GM19043 (cell line): ENCODE measurements at regions not wholly inside any gene's neighbourhood (a gene's known extent, or its start where the extent isn't known, plus 50 kb on each side); places are given as distances from the start of the nearest gene placed in this dataset.

Experiments used
- ATAC-seq: cut with Tn5 transposase; IDR thresholded peaks from one replicate; pipeline ENCODE4 v1.9.1; 2021; ENCODE audit warnings: low read depth; ENCODE audit not compliant: unreplicated experiment

DNA sequence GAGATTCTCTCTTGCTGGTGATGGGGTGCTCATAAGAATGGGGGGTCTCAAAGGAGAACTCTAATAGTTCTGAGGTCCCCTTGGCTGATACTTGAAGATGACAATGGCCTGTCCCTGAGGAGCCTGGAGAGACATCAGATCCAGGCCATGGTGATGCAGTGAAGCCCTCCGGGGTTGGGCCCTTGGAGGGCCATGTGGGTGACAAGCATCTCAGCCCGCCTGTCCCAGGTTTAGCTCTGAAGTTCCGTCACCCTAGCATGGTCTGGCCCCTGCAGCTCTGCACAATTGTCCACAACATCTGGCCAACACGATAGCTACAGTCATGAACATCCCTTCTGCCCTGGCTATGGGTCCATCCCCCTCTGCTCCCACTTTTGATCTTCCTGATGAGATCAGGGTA is 202.8 kb upstream of the HS6ST1 start:
- no peak for ATAC-seq

DNA sequence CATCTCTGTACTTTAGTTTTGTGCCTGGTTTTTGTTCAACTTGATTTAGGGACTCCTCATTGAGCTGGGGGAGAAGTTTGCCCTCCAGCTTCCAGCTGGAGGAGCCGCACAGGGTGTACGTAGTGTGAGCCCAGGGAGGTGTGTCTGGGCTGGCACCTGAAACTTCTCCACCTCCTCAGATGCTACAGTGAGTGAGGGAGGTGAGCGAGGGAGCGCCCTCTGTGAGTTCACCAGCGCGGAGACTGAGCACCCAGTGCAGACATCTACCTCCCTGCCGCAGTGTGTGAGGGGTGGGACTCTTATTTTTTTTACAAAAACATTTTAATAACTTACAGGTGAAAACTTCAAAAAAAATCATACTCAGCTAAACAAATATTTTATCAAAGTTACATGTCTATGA is 204.2 kb upstream of the HS6ST1 start:
- ATAC-seq = no peak

DNA sequence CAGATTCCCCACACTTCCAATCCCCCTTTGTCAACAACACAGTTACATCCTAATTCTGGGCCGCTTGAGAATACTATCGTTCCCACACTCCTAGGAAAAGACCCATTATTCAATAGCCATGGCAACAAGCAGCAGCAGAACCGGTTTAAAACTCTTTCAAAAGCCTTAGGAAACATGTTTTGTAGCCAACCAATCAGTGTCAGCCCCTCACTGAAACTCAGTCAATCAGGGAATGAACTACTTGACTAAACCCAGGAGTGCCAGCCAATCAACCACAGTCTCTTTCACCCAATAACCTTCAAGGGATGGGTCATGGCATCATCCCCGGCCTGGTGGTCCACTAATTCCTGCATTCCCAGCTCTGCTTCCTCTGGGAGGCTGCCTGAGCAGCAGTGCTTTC is 204.8 kb upstream of the HS6ST1 start:
- ATAC-seq = no peak

DNA sequence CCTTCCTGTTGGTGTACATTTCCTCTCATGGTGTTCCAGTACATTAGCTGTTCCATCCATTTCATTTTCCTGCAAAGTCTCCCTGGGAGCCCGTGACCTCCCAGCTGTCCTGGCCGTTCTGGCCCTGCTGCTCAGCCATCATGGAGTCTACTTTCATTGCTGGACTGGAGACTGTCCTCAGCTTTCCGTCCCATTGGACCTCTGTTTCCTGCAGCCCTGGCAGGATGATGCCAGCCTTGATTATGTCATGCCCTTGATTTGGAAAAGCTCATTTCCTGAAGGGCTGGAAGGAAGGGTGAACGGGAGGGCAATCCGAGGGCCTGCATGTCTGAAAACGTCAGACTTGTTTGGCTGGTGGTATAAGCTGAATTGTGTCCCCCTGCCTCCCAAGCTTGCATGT is 205.5 kb upstream of the HS6ST1 start:
- no peak for ATAC-seq

DNA sequence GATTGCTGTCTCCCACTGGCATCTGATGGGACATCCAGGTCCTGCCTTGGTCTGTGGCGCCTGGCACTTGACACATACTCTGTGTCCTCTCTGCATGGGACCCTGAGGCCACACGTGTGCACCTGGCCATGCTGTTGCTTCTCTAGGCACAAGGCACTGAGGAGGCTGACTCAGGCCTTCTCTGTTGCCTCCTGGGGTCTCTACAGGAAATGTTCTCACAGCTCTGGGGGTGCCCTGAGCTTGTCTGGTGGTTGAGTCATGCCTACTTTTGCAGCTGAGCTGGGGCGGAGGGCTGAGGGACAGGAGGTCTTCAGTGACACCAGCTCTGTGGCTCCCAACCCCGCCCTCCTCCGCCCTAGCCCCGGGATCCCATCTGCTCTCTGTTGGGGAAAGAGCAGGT is 207.0 kb upstream of the HS6ST1 start:
- ATAC-seq = no peak

DNA sequence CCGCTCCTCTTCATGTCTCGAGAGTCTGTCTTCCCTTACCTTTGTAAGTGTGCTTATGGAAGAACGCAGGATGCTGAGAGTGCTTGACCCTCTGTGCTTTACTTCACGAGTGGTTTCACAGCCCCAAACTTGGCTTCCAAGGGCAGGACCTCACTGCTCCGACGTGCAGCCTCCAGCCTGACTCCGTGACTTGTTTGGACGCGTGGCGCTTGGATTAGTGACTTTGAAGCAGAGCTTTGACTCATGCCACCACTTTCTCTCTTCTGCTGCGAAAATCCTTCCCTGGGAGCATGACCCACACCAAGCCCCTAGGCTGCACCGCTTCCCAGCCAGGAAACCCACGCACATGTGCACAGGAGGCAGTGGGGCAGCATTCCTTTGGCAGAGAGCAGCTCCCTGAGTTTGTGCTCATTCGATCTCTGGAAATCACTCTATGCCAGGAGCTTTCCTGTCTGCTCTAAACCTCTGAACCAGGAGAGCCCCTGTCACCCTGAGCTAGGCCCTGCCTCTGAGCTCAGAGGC is 207.8 kb upstream of the HS6ST1 start:
- no peak for ATAC-seq

DNA sequence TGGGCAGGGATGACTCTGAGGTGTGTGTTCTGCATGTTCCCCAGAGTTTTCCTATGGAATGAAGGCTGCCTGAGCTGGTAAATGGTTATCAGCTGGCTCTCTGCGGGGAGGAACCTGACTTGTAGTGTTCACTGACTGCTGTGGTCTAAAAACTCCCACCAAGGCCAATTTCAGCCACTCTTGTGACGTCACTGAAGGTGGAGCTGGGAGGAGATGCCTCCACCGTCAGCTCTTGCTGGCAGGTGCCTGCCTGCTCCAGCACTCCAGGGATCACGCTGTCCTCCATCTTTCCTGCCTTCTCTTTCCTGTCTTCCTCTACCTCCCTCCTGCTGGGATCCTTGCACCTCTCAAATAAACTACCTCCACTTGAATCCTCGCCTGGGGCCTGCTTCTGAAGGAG is 209.5 kb upstream of the HS6ST1 start:
- ATAC-seq = no peak

DNA sequence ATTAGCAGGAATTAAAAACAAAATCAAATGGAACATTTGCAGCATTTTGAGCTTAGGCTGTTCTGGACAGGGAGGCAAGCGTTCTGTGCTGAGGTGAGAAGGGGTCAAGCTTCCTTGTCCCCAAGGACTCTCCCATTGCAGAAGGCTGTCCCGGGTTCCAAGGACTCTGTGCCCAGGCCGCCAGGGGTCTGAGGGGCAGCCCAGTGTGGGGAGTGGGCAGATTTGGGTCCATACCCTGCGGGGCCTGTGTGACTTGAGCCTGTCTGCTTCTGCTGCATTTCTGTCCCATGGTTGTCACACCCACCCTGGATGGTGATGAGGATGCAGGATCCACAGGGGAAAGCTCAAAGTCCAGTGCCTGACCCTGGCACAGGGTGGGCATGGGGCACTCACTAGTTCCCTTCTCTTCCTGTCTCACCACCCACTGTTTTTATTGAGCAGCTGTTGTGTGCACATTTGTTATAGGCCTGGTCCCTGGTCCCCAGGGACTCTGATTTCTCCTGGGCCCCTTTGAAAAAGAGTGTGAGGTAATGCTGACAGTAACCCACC is 211.4 kb upstream of the HS6ST1 start:
- no peak for ATAC-seq

DNA sequence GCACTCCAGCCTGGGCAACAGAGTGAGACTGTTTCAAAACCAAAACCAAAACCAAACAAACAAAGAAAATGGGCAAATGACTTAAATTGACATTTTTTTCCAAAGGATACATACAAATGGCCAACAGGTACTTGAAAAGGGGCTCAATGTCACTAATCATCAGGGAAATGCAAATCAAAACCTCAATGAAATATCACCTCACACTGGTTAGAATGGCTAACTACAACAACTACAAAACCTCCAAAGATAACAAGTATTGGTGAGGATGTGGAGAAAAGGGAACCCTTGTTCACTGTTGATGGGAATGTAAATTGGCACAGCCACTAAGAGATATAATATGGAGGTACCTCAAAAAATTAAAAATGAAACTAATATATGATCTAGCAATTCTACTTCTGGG is 213.2 kb upstream of the HS6ST1 start:
- ATAC-seq = no peak

DNA sequence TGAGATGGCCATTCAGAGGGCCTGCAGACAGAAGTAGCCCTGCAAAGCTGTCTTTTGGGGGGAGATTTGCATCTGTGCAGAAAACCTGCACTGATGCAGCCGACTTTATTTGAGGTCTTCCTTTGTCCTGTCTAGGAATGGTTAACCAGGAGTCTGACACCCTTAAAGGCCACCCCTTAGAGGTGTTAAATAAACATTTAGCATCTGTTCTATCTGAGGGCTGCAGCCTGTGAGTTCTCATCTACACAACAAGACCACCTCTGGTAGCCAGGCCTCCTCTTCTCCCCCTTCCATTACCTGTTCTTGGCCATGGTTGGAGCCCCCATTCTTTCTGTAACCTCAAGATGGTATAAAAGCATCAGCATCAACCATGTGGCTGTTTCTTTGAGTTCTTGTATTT is 214.4 kb upstream of the HS6ST1 start:
- ATAC-seq = no peak

DNA sequence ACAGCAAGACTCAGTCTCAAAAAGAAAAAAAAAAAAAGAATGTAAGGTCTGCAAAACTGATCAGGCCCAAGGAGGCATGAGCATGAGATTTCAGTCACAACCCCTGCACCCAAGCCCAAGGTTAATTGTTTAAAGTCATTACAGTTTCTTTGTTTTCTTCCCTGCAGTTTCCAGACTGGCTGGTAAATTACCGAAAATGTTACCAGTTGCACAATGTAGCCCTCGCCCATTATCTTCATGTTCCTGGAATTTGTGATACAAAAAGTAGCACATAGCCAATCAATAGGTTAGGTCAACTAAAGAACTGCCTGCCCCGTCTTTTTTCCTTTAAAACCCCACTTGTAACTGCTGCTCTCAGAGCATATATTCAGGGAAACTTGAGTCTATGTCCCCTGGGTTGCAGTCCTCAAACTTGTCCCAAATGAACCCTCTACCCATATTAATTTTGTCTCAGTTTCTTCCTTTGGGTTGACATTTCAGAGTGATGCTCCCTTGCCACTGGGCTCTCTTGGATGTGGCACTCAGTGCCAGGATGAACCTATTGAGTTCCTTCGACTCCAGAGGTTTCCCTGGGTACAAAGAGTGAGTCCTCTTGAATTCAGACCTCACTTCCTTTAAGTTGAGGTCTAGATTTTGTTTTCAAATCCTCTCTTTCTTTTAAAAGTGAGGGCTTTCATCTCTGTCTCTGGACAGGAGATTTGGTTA is 216.2 kb upstream of the HS6ST1 start:
- no peak for ATAC-seq

DNA sequence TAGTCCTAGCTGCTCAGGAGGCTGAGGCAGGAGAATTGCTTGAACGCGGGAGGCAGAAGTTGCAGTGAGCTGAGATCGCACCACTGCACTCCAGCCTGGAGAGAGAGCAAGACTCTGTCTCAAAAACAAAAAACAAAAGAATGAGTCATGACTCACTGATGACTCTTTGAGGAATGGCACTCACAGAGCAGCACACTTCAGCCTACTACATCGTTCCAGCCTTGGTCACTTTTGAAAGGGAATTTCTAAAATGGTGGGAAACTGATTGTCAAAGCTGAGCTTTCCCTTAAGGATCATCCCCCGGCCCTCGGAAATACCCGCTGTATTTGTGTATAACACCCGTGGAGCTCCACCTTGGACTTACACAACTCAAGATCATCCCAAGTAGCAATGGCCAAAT is 217.3 kb upstream of the HS6ST1 start:
- ATAC-seq = no peak

DNA sequence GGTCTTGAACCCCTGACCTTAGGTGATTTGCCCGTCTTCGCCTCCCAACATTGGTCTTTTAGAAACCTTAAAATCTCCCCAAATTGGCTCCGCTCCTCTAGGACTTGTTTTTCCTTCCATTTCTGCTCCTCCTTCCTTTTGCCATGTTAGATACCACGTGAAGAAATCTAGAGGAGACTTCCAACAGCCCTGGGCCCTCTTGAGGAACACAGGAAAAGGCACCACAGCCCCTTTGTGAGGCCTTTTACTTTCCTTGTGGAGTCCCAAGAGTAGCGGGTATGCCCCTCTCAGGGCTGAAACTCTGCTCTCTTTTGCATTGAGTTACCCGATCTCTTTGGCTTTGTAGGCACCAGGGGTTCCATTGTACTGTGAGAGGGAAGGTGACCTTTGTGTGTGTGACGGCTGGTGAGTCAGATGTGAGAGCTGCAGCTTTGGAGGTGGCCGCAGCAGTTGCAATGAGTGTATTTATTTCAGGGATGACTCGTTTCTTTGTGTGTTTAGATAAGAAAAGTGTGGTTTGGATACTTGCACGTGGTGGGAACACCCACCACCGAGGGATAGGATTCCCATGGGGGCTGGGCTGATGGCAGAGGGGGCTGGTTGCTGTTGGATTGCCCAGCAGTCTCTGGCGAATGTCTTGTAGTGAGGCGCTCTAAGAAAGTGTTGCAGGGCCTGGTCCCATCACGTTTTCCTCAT is 218.4 kb upstream of the HS6ST1 start:
- ATAC-seq = no peak

DNA sequence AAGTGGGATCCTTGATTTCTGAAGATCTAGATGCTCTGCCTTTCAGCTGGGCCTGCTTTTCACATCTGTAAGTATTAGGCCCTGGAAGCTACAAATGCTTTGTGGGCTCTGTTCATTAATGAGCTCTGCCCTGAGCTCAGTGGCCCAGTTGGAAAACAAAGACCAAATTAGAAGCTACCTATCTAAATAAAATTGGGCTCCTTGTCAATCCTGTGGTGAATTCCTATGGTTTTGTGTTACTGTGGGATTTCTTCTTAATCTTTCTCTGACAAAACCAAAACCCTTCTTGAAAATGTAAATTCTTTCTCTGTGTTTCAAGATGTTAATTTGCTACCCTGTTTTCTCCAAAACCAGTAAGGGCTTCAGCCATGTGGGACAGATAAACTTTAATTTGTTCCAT is 219.0 kb upstream of the HS6ST1 start:
- ATAC-seq = no peak

DNA sequence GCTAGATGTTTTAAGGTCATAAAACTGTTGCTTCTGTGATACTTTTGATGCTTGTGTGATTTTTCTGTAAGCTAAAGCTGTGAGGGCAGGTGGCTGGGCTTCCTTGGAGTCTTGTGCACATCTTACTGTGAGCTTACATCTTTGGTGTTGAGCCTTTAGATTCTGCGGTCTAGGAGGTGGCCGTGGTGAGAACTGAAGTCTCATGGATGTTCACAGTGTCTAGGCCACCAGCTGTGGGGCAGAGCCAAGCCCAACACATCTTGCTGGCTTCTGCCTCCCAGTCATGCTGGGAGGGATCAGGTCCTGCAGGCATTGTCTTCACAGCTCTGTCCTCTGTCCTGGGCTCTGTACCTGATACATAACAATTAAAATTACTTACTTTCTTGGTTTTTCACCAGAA is 219.7 kb upstream of the HS6ST1 start:
- ATAC-seq = no peak

DNA sequence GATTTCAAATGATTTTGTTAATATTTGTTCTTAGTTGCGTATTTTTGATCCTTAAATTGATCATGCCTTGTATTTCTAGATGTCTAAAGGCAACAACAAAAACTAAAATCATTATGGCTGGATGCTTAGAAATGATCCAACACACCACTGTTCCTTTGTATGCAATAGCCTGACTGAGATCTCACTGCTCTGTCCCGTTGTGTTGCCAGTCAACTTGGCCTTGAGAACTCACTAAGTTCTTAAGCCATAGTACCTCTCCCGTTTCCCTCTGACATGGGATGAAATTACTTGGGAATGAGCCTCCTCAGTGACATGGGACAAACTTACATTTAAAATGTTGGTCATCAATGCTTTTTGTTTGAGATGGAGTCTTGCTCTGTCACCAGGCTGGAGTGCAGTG is 222.0 kb upstream of the HS6ST1 start:
- ATAC-seq = no peak

DNA sequence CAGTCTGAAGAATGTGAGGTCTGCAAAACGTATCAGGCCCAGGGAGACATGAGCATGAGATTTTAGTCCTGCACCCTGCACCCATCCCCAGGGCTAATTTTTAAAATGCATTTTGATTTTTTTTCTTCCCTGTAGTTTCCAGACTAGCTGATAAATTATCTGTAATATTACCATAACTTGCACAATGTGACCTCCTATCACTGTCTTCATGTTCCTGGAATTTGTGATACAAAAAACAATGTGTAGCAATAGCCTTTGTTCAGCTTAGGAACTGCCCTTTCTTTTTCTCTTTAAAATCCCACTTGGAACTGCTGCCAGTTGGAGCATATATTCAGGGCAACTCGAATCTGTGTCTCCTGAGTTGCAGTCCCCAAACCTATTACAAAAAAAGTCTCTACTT is 222.8 kb upstream of the HS6ST1 start:
- ATAC-seq = no peak

DNA sequence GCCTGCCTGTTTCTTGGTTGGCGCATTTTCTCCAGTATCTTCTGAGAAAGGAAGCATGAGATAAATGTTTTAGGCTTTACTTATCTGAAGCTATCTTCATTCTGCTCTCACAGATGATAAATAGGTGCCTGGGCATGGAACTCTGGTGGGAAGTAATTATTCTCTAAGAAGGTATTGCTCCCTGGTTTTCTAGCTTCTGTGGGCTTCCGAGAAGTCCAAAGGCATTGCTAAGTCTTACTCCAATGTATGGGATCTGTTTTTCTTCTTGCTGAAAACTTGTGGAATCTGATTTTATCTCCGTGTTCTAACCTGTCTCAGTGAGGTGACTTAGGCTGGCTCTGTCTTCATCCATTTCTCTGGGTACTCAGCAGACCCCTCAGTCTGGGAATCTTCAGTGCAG is 224.4 kb upstream of the HS6ST1 start:
- ATAC-seq = no peak

DNA sequence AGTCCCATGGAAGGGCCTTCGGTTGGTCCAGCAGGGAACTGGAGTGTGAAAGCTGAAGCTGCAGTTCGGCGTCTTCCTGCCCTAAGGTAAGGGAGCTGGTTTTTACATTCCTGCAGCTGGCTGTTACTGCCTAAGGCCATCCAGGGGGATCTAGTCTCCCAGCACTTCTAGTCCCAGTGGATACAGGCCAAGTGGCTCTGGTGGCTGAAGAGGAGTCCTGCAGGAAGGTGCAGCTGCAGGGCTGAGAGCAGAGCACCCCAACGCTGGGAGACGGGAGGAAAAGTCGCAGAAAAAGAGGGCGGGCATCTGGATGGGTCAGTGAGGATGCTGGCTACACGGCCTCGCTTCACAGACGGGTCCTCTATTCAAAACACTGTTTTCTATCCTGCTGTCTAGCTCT is 225.0 kb upstream of the HS6ST1 start:
- no peak for ATAC-seq

DNA sequence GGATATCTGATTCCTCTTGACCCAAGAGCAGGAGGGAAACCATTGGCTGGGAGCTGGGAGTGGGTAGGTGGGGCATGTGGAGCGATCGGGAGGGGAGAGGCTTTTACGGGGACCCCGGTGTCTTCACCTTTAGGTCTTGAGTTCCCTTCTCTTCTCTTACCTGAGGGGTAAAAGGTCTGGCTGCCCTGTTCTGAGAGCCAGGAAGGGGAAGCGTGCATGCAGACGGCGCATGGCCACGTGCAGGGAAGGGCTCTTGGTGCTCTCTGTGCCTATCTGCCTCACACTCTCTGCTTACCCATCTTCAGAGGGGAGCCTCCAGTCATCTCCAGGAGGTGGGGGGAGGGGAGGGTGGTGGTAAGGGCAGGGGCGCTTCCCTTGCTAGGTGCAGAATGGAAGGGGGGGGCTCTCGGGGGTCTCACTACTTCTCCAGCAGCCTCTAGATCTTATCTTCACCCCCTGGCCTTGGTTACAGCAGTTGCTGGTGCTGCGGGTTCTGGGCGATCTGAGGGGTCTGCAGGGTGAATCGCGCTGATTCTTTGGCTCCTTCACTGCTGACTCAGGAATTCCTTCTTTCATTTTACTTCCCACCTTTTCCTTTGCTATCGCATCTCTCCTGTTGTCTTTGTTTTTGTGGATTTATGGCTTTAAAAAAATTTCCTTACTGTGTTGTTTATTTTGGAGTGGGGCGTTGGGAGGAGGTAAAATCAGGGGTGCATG is 225.8 kb upstream of the HS6ST1 start:
- no peak for ATAC-seq

DNA sequence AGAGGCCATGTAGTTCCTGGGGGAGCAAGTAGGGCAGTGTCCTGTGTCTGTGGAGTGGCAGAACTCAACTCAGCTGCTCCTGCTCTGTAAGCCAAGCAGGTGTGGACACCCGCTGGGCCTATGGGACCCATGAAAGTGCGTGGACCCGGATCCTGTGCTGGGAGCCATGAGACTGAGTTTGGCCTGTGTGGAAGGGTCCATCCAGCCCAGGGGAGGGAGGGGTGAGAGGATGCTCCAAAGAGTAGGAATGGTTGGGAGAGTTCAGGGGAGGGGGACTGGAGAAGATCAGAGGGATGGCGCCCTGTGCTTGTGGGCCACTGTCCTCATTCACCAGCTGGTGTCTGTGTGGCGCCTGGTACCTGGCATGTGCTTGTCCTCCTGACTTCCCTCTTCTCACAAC is 226.4 kb upstream of the HS6ST1 start:
- ATAC-seq = no peak
